HG03175 (cell line): ENCODE measurements at regions not wholly inside any gene's neighbourhood (a gene's known extent, or its start where the extent isn't known, plus 50 kb on each side); places are given as distances from the start of the nearest gene placed in this dataset.
"Not testable (repeated sequence)": the region's sequence is repeated elsewhere in the genome, so short reads cannot be mapped to it uniquely, and the experiment has no call there.

Source experiments
- ATAC-seq: cut with Tn5 transposase; IDR thresholded peaks from one replicate; pipeline ENCODE4 v1.9.1; 2021; ENCODE audit warnings: mild to moderate bottlenecking, moderate library complexity; ENCODE audit not compliant: unreplicated experiment

- no peak for ATAC-seq
These were observed 467.4 kb downstream of the TYW1 start for GRCh38 chr7:67463983-67464382.

- ATAC-seq = no peak
These were observed 469.5 kb downstream of the TYW1 start for GRCh38 chr7:67466109-67466508.

- no peak for ATAC-seq
These were observed 473.7 kb downstream of the TYW1 start for GRCh38 chr7:67470256-67470751.

GRCh38 chr7:67475293-67475692, 478.7 kb downstream of the TYW1 start:
- ATAC-seq = no peak

- no peak for ATAC-seq
These were observed 481.4 kb downstream of the TYW1 start for GRCh38 chr7:67478066-67478465.

- no peak for ATAC-seq
These were observed 487.7 kb downstream of the TYW1 start for GRCh38 chr7:67484244-67484751.

- no peak for ATAC-seq
These were observed 489.8 kb downstream of the TYW1 start for GRCh38 chr7:67486401-67486800.

GRCh38 chr7:67487316-67487715, 490.7 kb downstream of the TYW1 start:
- ATAC-seq = no peak

- no peak for ATAC-seq
These were observed 493.2 kb downstream of the TYW1 start for GRCh38 chr7:67489881-67490280.

GRCh38 chr7:67493366-67493765, 496.7 kb downstream of the TYW1 start:
- no peak for ATAC-seq

- ATAC-seq = no peak
These were observed 500.0 kb downstream of the TYW1 start for GRCh38 chr7:67496589-67496988.

- not testable (repeated sequence) for ATAC-seq
These were observed 501.3 kb downstream of the TYW1 start for GRCh38 chr7:67497914-67498313.

GRCh38 chr7:67502929-67503328, 506.3 kb downstream of the TYW1 start:
- ATAC-seq = no peak

GRCh38 chr7:67505449-67505848, 508.8 kb downstream of the TYW1 start:
- ATAC-seq = no peak

GRCh38 chr7:67512481-67512880, 515.8 kb downstream of the TYW1 start:
- ATAC-seq = no peak

- ATAC-seq = no peak
These were observed 521.9 kb downstream of the TYW1 start for GRCh38 chr7:67518580-67518979.

- no peak for ATAC-seq
These were observed 522.5 kb downstream of the TYW1 start for GRCh38 chr7:67519171-67519570.

GRCh38 chr7:67522504-67522903, 525.9 kb downstream of the TYW1 start:
- no peak for ATAC-seq

- ATAC-seq = no peak
These were observed 527.1 kb downstream of the TYW1 start for GRCh38 chr7:67523713-67524112.

GRCh38 chr7:67525588-67525987, 529.0 kb downstream of the TYW1 start:
- ATAC-seq = no peak

- no peak for ATAC-seq
These were observed 538.8 kb downstream of the TYW1 start for GRCh38 chr7:67535241-67535989.

- no peak for ATAC-seq
These were observed 546.3 kb downstream of the TYW1 start for GRCh38 chr7:67542916-67543315.
